ENCODE measurements at regions not wholly inside any gene's neighbourhood (a gene's known extent, or its start where the extent isn't known, plus 50 kb on each side); places are given as distances from the start of the nearest gene placed in this dataset.

DNA sequence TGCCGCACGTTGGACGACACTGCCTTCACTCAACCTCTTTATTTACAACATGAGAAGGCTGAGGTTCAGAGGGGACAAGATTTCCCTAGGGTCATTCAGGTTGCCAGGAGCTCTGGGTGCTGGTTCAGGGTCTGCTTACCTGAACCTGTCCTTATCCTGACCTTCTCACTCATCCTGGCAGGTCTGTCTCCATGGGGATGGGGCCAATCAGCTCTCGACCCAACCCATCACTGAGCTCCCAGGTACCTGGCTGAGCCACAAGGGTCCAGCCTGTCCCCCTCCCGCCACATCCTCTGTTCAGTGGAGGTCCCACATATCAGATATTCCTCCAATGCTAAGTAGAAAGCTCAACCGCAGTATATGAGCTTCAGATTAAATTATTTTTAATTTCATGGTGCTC, 225.6 kb downstream of the ANKRD60 start:
- TF ChIP-seq, protein P1, sequence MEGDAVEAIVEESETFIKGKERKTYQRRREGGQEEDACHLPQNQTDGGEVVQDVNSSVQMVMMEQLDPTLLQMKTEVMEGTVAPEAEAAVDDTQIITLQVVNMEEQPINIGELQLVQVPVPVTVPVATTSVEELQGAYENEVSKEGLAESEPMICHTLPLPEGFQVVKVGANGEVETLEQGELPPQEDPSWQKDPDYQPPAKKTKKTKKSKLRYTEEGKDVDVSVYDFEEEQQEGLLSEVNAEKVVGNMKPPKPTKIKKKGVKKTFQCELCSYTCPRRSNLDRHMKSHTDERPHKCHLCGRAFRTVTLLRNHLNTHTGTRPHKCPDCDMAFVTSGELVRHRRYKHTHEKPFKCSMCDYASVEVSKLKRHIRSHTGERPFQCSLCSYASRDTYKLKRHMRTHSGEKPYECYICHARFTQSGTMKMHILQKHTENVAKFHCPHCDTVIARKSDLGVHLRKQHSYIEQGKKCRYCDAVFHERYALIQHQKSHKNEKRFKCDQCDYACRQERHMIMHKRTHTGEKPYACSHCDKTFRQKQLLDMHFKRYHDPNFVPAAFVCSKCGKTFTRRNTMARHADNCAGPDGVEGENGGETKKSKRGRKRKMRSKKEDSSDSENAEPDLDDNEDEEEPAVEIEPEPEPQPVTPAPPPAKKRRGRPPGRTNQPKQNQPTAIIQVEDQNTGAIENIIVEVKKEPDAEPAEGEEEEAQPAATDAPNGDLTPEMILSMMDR (IDR thresholded peaks at IDR 0.05): no peak
- TF ChIP-seq POLR2A (IDR thresholded peaks at IDR 0.05) (no peak), EP300 (IDR thresholded peaks at IDR 0.05) (no peak)

All from tibial nerve (tissue), 4 donors.